GM12878 (cell line): ENCODE measurements at regions not wholly inside any gene's neighbourhood (a gene's known extent, or its start where the extent isn't known, plus 50 kb on each side); places are given as distances from the start of the nearest gene placed in this dataset.

ENCODE experiments used
- POLR2A ChIP-seq: IDR thresholded peaks from 2 replicates; pipeline ENCODE4 v1.6.1; 2011; ENCODE audit warnings: low read depth, mild to moderate bottlenecking, low read length
- SMC3 ChIP-seq: IDR thresholded peaks from 2 replicates; pipeline ENCODE4 v1.6.1; 2011; ENCODE audit warnings: low read length, improper control_type of control experiment, borderline replicate concordance
- STAT1 ChIP-seq: fragments of 450-650 bp; conservative IDR thresholded peaks from 2 replicates; pipeline ENCODE4 v1.6.1; 2014; ENCODE audit warnings: antibody characterized with exemption, mild to moderate bottlenecking
- TF ChIP-seq, protein P1 (sequence below), 3 experiments: IDR thresholded peaks in 2 of 3; conservative IDR thresholded peaks in 1 of 3; 2 replicates each; pipeline ENCODE4 v1.5.1; 2011; ENCODE audit warnings: low read depth in 3 of 3, low read length in 3 of 3, mild to moderate bottlenecking in 3 of 3, control low read depth in 2 of 3, moderate library complexity in 2 of 3, inconsistent platforms in 1 of 3, mixed read lengths in 1 of 3; ENCODE audit not compliant: control insufficient read depth in 2 of 3, insufficient read depth in 1 of 3; ENCODE audit errors: extremely low read depth in 1 of 3
- TF ChIP-seq, protein P2 (sequence below): IDR thresholded peaks from 2 replicates; pipeline ENCODE4 v1.6.1; 2012; ENCODE audit warnings: mild to moderate bottlenecking, low read depth, low read length

DNA sequence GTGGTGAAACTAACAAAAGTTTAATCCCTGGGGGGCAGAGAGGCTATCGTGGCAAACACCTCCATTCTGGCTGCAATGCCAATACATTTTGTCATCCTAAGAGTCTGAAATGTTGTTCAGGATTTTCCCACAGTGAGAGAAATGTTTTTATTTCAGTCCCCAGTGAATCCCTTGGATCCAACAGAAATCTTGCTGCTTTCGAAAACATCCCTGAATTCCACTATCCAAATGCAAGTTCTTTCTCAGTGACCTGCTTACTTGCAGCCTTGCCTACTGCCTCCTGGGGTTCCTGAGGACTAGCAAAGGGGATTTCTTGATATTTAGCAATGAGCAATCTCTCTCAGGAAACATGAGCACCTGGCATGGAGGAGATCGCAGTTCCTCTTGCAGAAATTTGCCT is 202.1 kb upstream of the IRX3 start:
- TF ChIP-seq, protein P1, sequence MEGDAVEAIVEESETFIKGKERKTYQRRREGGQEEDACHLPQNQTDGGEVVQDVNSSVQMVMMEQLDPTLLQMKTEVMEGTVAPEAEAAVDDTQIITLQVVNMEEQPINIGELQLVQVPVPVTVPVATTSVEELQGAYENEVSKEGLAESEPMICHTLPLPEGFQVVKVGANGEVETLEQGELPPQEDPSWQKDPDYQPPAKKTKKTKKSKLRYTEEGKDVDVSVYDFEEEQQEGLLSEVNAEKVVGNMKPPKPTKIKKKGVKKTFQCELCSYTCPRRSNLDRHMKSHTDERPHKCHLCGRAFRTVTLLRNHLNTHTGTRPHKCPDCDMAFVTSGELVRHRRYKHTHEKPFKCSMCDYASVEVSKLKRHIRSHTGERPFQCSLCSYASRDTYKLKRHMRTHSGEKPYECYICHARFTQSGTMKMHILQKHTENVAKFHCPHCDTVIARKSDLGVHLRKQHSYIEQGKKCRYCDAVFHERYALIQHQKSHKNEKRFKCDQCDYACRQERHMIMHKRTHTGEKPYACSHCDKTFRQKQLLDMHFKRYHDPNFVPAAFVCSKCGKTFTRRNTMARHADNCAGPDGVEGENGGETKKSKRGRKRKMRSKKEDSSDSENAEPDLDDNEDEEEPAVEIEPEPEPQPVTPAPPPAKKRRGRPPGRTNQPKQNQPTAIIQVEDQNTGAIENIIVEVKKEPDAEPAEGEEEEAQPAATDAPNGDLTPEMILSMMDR (IDR thresholded peaks at IDR 0.05 in 2 of 3, conservative IDR thresholded peaks at IDR 0.05 in 1 of 3; ENCODE audit: control insufficient read depth in 2 of 3, extremely low read depth in 1 of 3, insufficient read depth in 1 of 3, low read depth in 3 of 3, low read length in 3 of 3): no peak
- TF ChIP-seq POLR2A: no peak
- TF ChIP-seq STAT1: no peak
- TF ChIP-seq, protein P2, sequence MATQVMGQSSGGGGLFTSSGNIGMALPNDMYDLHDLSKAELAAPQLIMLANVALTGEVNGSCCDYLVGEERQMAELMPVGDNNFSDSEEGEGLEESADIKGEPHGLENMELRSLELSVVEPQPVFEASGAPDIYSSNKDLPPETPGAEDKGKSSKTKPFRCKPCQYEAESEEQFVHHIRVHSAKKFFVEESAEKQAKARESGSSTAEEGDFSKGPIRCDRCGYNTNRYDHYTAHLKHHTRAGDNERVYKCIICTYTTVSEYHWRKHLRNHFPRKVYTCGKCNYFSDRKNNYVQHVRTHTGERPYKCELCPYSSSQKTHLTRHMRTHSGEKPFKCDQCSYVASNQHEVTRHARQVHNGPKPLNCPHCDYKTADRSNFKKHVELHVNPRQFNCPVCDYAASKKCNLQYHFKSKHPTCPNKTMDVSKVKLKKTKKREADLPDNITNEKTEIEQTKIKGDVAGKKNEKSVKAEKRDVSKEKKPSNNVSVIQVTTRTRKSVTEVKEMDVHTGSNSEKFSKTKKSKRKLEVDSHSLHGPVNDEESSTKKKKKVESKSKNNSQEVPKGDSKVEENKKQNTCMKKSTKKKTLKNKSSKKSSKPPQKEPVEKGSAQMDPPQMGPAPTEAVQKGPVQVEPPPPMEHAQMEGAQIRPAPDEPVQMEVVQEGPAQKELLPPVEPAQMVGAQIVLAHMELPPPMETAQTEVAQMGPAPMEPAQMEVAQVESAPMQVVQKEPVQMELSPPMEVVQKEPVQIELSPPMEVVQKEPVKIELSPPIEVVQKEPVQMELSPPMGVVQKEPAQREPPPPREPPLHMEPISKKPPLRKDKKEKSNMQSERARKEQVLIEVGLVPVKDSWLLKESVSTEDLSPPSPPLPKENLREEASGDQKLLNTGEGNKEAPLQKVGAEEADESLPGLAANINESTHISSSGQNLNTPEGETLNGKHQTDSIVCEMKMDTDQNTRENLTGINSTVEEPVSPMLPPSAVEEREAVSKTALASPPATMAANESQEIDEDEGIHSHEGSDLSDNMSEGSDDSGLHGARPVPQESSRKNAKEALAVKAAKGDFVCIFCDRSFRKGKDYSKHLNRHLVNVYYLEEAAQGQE: no peak
- no peak for TF ChIP-seq SMC3
